H1 (cell line): ENCODE measurements at regions not wholly inside any gene's neighbourhood (a gene's known extent, or its start where the extent isn't known, plus 50 kb on each side); places are given as distances from the start of the nearest gene placed in this dataset.

Experiments
- CTCF ChIA-PET: fragments of 300-600 bp; sonication (Branson Sonifier 250); formaldehyde crosslinking; loops from one replicate; lab custom pipeline; 2021; ENCODE audit not compliant: partially characterized antibody; lab: Charles Lee
- POLR2A ChIA-PET: fragments of 300-600 bp; sonication (Branson Sonifier 250); formaldehyde crosslinking; loops from one replicate; lab custom pipeline; 2021; ENCODE audit warnings: inconsistent platforms; ENCODE audit not compliant: partially characterized antibody; lab: Charles Lee
- DNase-seq, 2 experiments: peaks; one replicate each; pipeline versions ENCODE4 v3.0.0 to v3.0.0-alpha.2; 2010 to 2022; ENCODE audit warnings: low spot score in 2 of 2, low read depth in 1 of 2, mixed read lengths in 1 of 2
- FAIRE-seq: peaks from 2 replicates; lab custom pipeline; 2011; peaks lifted over from hg19 to GRCh38; lab: Jason Lieb, UNC
- H2AFZ ChIP-seq: 2 replicates; pipeline ENCODE4 v1.8.1; 2012; ENCODE audit warnings: low read length, inconsistent platforms
- H2AK5ac ChIP-seq: 2 replicates; pipeline ENCODE4 v1.6.1; 2013; ENCODE audit warnings: low read depth, low read length
- H2BK120ac ChIP-seq: replicated peaks from 2 replicates; pipeline ENCODE3; 2013; ENCODE audit warnings: low read depth, low read length, inconsistent platforms
- H2BK12ac ChIP-seq: 2 replicates; pipeline ENCODE4 v1.6.1; 2013; ENCODE audit warnings: low read depth, low read length
- H2BK15ac ChIP-seq: 2 replicates; pipeline ENCODE4 v1.6.1; 2013; ENCODE audit warnings: low read length
- H2BK20ac ChIP-seq: 2 replicates; pipeline ENCODE4 v1.6.1; 2013; ENCODE audit warnings: low read length
- H2BK5ac ChIP-seq: 2 replicates; pipeline ENCODE4 v1.6.1; 2013; ENCODE audit warnings: low read depth, low read length
- H3K14ac ChIP-seq: 2 replicates; pipeline ENCODE4 v1.6.1; 2013; ENCODE audit warnings: inconsistent platforms; ENCODE audit not compliant: insufficient read length
- H3K18ac ChIP-seq: 2 replicates; pipeline ENCODE4 v1.6.1; 2013; ENCODE audit warnings: low read length; ENCODE audit errors: extremely low read depth
- H3K23ac ChIP-seq: 2 replicates; pipeline ENCODE4 v1.6.1; 2013; ENCODE audit warnings: inconsistent platforms; ENCODE audit not compliant: insufficient read length
- H3K23me2 ChIP-seq: 2 replicates; pipeline ENCODE4 v1.6.1; 2013; ENCODE audit warnings: low read depth, low read length
- H3K27ac ChIP-seq: 2 replicates; pipeline ENCODE4 v1.6.1; 2011; ENCODE audit warnings: low read depth, low read length, inconsistent platforms
- H3K27me3 ChIP-seq, 4 experiments: replicated peaks in 1 of 4; 1 replicate in 1 of 4; 2 replicates in 3 of 4; pipeline versions ENCODE4 v1.6.1 to v1.8.1; 2011 to 2013; ENCODE audit warnings: low read length in 3 of 4, mild to moderate bottlenecking in 3 of 4, inconsistent platforms in 2 of 4, mixed read lengths in 2 of 4, moderate library complexity in 1 of 4; ENCODE audit not compliant: control insufficient read depth in 3 of 4, insufficient read depth in 3 of 4; ENCODE audit errors: extremely low read depth in 1 of 4
- H3K36me3 ChIP-seq, 4 experiments: 2 replicates each; pipeline versions ENCODE4 v1.6.1 to v1.8.1; 2011 to 2013; ENCODE audit warnings: mild to moderate bottlenecking in 4 of 4, low read length in 3 of 4, moderate library complexity in 2 of 4, control low read depth in 1 of 4, inconsistent platforms in 1 of 4; ENCODE audit not compliant: insufficient read depth in 4 of 4, control insufficient read depth in 2 of 4
- H3K4ac ChIP-seq: replicated peaks from 2 replicates; pipeline ENCODE3; 2013; ENCODE audit warnings: low read length, low read depth, mixed read lengths, inconsistent platforms; ENCODE audit not compliant: insufficient read length
- H3K4me1 ChIP-seq, 4 experiments: replicated peaks in 1 of 4; 1 replicate in 1 of 4; 2 replicates in 3 of 4; pipeline versions ENCODE4 v1.6.1 to v1.8.1; 2011 to 2013; ENCODE audit warnings: low read length in 3 of 4, inconsistent platforms in 2 of 4, mixed read lengths in 1 of 4; ENCODE audit not compliant: insufficient read depth in 4 of 4, control insufficient read depth in 3 of 4
- H3K4me2 ChIP-seq, 2 experiments: 2 replicates each; pipeline versions ENCODE4 v1.6.1 to v1.8.1; 2011 to 2013; ENCODE audit warnings: low read depth in 2 of 2, low read length in 2 of 2, control low read depth in 1 of 2, inconsistent platforms in 1 of 2, mild to moderate bottlenecking in 1 of 2; ENCODE audit not compliant: insufficient read depth in 1 of 2
- H3K4me3 ChIP-seq, 4 experiments: fragments of 200-600, 300-600 bp in 1 of 4; sonication (generic), shearing (Covaris generic), sonication (Bioruptor Twin) in 1 of 4; 2 replicates each; pipeline versions ENCODE4 v1.5.1 to v1.8.1; 2011 to 2016; ENCODE audit warnings: low read length in 4 of 4, low read depth in 3 of 4, control low read depth in 2 of 4, inconsistent platforms in 2 of 4, mild to moderate bottlenecking in 2 of 4, mixed read lengths in 1 of 4, moderate library complexity in 1 of 4; ENCODE audit not compliant: insufficient read depth in 2 of 4; ENCODE audit errors: extremely low read depth in 1 of 4
- H3K56ac ChIP-seq: replicated peaks from 2 replicates; pipeline ENCODE3; 2013; ENCODE audit warnings: low read depth, mild to moderate bottlenecking, mixed read lengths, low read length, inconsistent platforms; ENCODE audit not compliant: insufficient read length
- H3K79me1 ChIP-seq: 2 replicates; pipeline ENCODE4 v1.6.1; 2013; ENCODE audit warnings: low read depth, low read length, control low read depth
- H3K79me2 ChIP-seq, 2 experiments: 2 replicates each; pipeline versions ENCODE4 v1.6.1 to v1.8.1; 2012 to 2013; ENCODE audit warnings: low read length in 2 of 2, mild to moderate bottlenecking in 2 of 2, inconsistent platforms in 1 of 2; ENCODE audit not compliant: insufficient read depth in 2 of 2, control insufficient read depth in 1 of 2
- H3K9ac ChIP-seq, 4 experiments: replicated peaks in 1 of 4; 1 replicate in 1 of 4; 2 replicates in 3 of 4; pipeline versions ENCODE4 v1.6.1 to v1.8.1; 2011 to 2013; ENCODE audit warnings: low read depth in 3 of 4, low read length in 3 of 4, control low read depth in 2 of 4, mild to moderate bottlenecking in 2 of 4, moderate library complexity in 2 of 4, inconsistent platforms in 1 of 4; ENCODE audit errors: extremely low read depth in 1 of 4
- H3K9me3 ChIP-seq, 2 experiments: 2 replicates each; pipeline versions ENCODE4 v1.6.1 to v1.8.1; 2012 to 2013; ENCODE audit warnings: mild to moderate bottlenecking in 2 of 2, moderate library complexity in 2 of 2, control low read depth in 1 of 2, inconsistent platforms in 1 of 2, low read depth in 1 of 2, low read length in 1 of 2, mixed read lengths in 1 of 2; ENCODE audit not compliant: insufficient read depth in 2 of 2
- H4K20me1 ChIP-seq, 2 experiments: replicated peaks in 1 of 2; 2 replicates each; pipeline versions ENCODE3 to v1.8.1; 2011 to 2013; ENCODE audit warnings: inconsistent platforms in 2 of 2, low read length in 2 of 2, mild to moderate bottlenecking in 1 of 2; ENCODE audit not compliant: insufficient read depth in 2 of 2, control insufficient read depth in 1 of 2
- H4K5ac ChIP-seq: 2 replicates; pipeline ENCODE4 v1.6.1; 2013; ENCODE audit warnings: low read length, low read depth, mixed read lengths, inconsistent platforms; ENCODE audit not compliant: insufficient read length
- H4K8ac ChIP-seq: 2 replicates; pipeline ENCODE4 v1.8.0; 2013; ENCODE audit warnings: mild to moderate bottlenecking, moderate library complexity, low read length, inconsistent platforms; ENCODE audit not compliant: insufficient read depth; ENCODE audit errors: extremely low read depth
- H4K91ac ChIP-seq: replicated peaks from 2 replicates; pipeline ENCODE3; 2013; ENCODE audit warnings: low read length, mixed read lengths, inconsistent platforms; ENCODE audit not compliant: insufficient read length
- EGR1 ChIP-seq: IDR thresholded peaks from 2 replicates; pipeline ENCODE4 v1.6.1; 2011; ENCODE audit warnings: low read depth, low read length, borderline replicate concordance
- FOSL1 ChIP-seq: IDR thresholded peaks from 2 replicates; pipeline ENCODE4 v1.6.1; 2011; ENCODE audit warnings: mild to moderate bottlenecking, low read depth, low read length, moderate library complexity; ENCODE audit not compliant: insufficient read depth
- KDM5A ChIP-seq: fragments of 200-600 bp; IDR thresholded peaks from 2 replicates; pipeline ENCODE4 v1.7.1; 2012; ENCODE audit warnings: mild to moderate bottlenecking, low read length, inconsistent platforms, mixed read lengths
- POLR2A ChIP-seq, 2 experiments: IDR thresholded peaks; 1 replicate in 1 of 2; 2 replicates in 1 of 2; pipeline ENCODE4 v1.6.1; 2011; ENCODE audit warnings: low read depth in 2 of 2, low read length in 2 of 2, mild to moderate bottlenecking in 2 of 2; ENCODE audit errors: control extremely low read depth in 1 of 2
- POLR2AphosphoS5 ChIP-seq: IDR thresholded peaks from 2 replicates; pipeline ENCODE4 v1.6.1; 2011; ENCODE audit warnings: low read depth, low read length
- SAP30 ChIP-seq: fragments of 300-600 bp; sonication (generic); IDR thresholded peaks from 2 replicates; pipeline ENCODE4 v1.7.1; 2012; ENCODE audit warnings: low read length, moderate library complexity, mild to moderate bottlenecking, inconsistent platforms; ENCODE audit not compliant: insufficient read depth, insufficient replicate concordance
- SIN3A ChIP-seq, 2 experiments: IDR thresholded peaks in 1 of 2; conservative IDR thresholded peaks in 1 of 2; 2 replicates each; pipeline ENCODE4 v1.6.1; 2011 to 2012; ENCODE audit warnings: low read length in 2 of 2, improper control_type of control experiment in 1 of 2, low read depth in 1 of 2, mild to moderate bottlenecking in 1 of 2
- SIRT6 ChIP-seq: IDR thresholded peaks from one replicate; pipeline ENCODE4 v1.7.1; 2012; ENCODE audit warnings: low read length, inconsistent platforms
- TAF1 ChIP-seq: IDR thresholded peaks from 2 replicates; pipeline ENCODE4 v1.6.1; 2011; ENCODE audit warnings: mild to moderate bottlenecking, low read depth, low read length
- TCF12 ChIP-seq: IDR thresholded peaks from 2 replicates; pipeline ENCODE4 v1.6.1; 2011; ENCODE audit warnings: low read depth, mild to moderate bottlenecking, low read length
- ZNF274 ChIP-seq: IDR thresholded peaks from 2 replicates; pipeline ENCODE4 v1.7.0; 2012; ENCODE audit warnings: low read length, borderline replicate concordance; ENCODE audit errors: extremely low read depth
- WGBS, 2 experiments: shearing (Covaris generic) in 1 of 2; methylation state at CpG; one replicate each; pipeline versions ENCODE4 v1.1.6 to v1.1.7; 2013 to 2015; ENCODE audit warnings: low lambda C conversion rate in 2 of 2, mixed read lengths in 2 of 2, inconsistent platforms in 1 of 2, low coverage in 1 of 2, missing lambda C conversion rate in 1 of 2; ENCODE audit not compliant: insufficient replicate concordance in 2 of 2, insufficient coverage in 1 of 2, insufficient read length in 1 of 2; ENCODE audit errors: extremely low coverage in 1 of 2, missing lambda C conversion rate in 1 of 2; 5-methylcytosine and 5-hydroxymethylcytosine counted together
- TF ChIP-seq, protein P1 (sequence below): IDR thresholded peaks from 2 replicates; pipeline ENCODE4 v1.6.1; 2012; ENCODE audit warnings: inconsistent platforms

- Histone ChIP-seq H3K4ac (no peak overlapping the region), H3K27me3 (no peaks in the 10 kb centered on the region), H3K18ac (no peak overlapping the region), H3K27ac (no peak overlapping the region), H3K23ac (no peak overlapping the region), H3K56ac (no peak overlapping the region), H2AFZ (no peak overlapping the region), H4K91ac (no peak overlapping the region), H3K9ac (no peak overlapping the region), H3K4me3 (no peak overlapping the region), H3K9me3 (no peaks in the 10 kb centered on the region), H3K79me1 (no peaks in the 10 kb centered on the region), H2AK5ac (no peak overlapping the region), H3K36me3 (no peaks in the 10 kb centered on the region), H3K4me2 (no peak overlapping the region), H3K79me2 (no peaks in the 10 kb centered on the region), H4K5ac (no peak overlapping the region), H2BK120ac (no peak overlapping the region), H3K4me1 (no peaks in the 10 kb centered on the region), H2BK12ac (no peak overlapping the region), H2BK5ac (no peak overlapping the region), H3K14ac (no peak overlapping the region), H2BK15ac (no peak overlapping the region), H4K8ac (no peak overlapping the region), H2BK20ac (no peak overlapping the region), H4K20me1 (no peaks in the 10 kb centered on the region), H3K23me2 (no peaks in the 10 kb centered on the region)
- 81% methylated on average over 4 of the region's 4 CpGs; no CpG with 5 or more reads in 1 of the 2 experiments for WGBS, 2 experiments
- POLR2A ChIA-PET, result interaction anchor here (0.7 kb wide), 1 partner anchor 14 kb away, joined by 3 read pairs; no protein-coding TSS in a partner anchor
- TF ChIP-seq TAF1 (no peak), SIRT6 (no peak), SIN3A (conservative IDR thresholded peaks at IDR 0.05 in 1 of 2, IDR thresholded peaks at IDR 0.05 in 1 of 2; ENCODE audit: low read depth in 1 of 2, low read length in 2 of 2) (no peak), SAP30 (no peak), EGR1 (no peak), ZNF274 (no peak), TCF12 (no peak), FOSL1 (no peak), KDM5A (no peak), POLR2AphosphoS5 (no peak), POLR2A (IDR thresholded peaks at IDR 0.05; ENCODE audit: control extremely low read depth in 1 of 2, low read depth in 2 of 2, low read length in 2 of 2) (no peak)
- TF ChIP-seq, protein P1, sequence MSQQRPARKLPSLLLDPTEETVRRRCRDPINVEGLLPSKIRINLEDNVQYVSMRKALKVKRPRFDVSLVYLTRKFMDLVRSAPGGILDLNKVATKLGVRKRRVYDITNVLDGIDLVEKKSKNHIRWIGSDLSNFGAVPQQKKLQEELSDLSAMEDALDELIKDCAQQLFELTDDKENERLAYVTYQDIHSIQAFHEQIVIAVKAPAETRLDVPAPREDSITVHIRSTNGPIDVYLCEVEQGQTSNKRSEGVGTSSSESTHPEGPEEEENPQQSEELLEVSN, result no peak
- CTCF ChIA-PET, result no interaction called here
- DNase-seq, result no peak
- FAIRE-seq, result no peak
These were observed 162.7 kb upstream of the PDE4D start for GRCh38 chr5:60056191-60056590.
